ENCODE measurements at regions not wholly inside any gene's neighbourhood (a gene's known extent, or its start where the extent isn't known, plus 50 kb on each side); places are given as distances from the start of the nearest gene placed in this dataset.

DNA sequence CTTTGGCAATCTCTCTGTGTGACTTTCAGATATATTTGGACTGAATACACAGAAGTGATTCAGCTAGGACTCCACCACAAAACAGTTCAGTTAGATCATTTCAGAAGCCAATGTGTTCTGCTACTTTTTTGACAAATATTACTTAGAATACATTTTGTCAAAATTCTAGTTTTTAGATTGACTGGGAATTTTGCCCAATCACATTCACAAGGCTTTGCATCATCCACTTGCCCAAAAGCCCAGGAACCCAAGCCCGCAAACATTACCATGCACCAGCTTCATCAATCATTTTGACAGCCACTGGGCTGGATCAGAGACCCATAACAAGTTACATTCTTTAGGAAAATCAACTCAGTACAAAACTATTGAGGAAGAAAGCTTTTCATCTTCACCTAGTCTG, 256.6 kb upstream of the NDST3 start:
- TF ChIP-seq GATA2 (IDR thresholded peaks at IDR 0.05; ENCODE audit: low read depth, low read length) (no peak), GATA3 (IDR thresholded peaks at IDR 0.05; ENCODE audit: low read depth, low read length) (no peak)
